Calu3 (cell line): ENCODE measurements at regions not wholly inside any gene's neighbourhood (a gene's known extent, or its start where the extent isn't known, plus 50 kb on each side); places are given as distances from the start of the nearest gene placed in this dataset.

Source experiments
- BruUV-seq: library from RNA; stranded (reverse); fragments of 400-500 nt; replicated peaks from 2 replicates; lab custom pipeline; 2021; lab: Mats Ljungman, UMichigan
- CTCF ChIA-PET: fragments of 300-600 bp; sonication (Branson Sonifier 250); formaldehyde crosslinking; loops from one replicate; lab custom pipeline; 2022; ENCODE audit warnings: antibody characterized with exemption; lab: Charles Lee
- DNase-seq: peaks from one replicate; pipeline ENCODE4 v3.0.0; 2022
- H3K27ac Mint-ChIP-seq: one replicate; pipeline ENCODE4 v1.8.0; 2022; ENCODE audit warnings: mixed read lengths; ENCODE audit not compliant: unreplicated experiment
- H3K27me3 Mint-ChIP-seq: one replicate; pipeline ENCODE4 v1.8.0; 2022; ENCODE audit warnings: mixed read lengths; ENCODE audit not compliant: unreplicated experiment
- H3K36me3 Mint-ChIP-seq: one replicate; pipeline ENCODE4 v1.8.0; 2022; ENCODE audit warnings: mild to moderate bottlenecking, moderate library complexity, mixed read lengths; ENCODE audit not compliant: insufficient read depth, unreplicated experiment
- H3K4me1 Mint-ChIP-seq: one replicate; pipeline ENCODE4 v1.8.0; 2022; ENCODE audit warnings: mild to moderate bottlenecking, low read depth, mixed read lengths; ENCODE audit not compliant: unreplicated experiment
- H3K4me3 Mint-ChIP-seq: one replicate; pipeline ENCODE4 v1.8.0; 2022; ENCODE audit warnings: mild to moderate bottlenecking, low read depth, moderate library complexity, mixed read lengths; ENCODE audit not compliant: unreplicated experiment
- H3K9me3 Mint-ChIP-seq: one replicate; pipeline ENCODE4 v1.8.0; 2022; ENCODE audit warnings: low read depth, mixed read lengths; ENCODE audit not compliant: unreplicated experiment
- CTCF ChIP-seq: fragments of 200-600 bp; IDR thresholded peaks from one replicate; pipeline ENCODE4 v1.8.0; 2022; ENCODE audit warnings: antibody characterized with exemption; ENCODE audit not compliant: unreplicated experiment
- intact Hi-C: fragments of 100-400 bp; cut with micrococcal nuclease; formaldehyde crosslinking; loops from one replicate; pipeline ENCODE4 v1.10.0; 2022; ENCODE audit not compliant: unreplicated experiment

- intact Hi-C loops = no loop called here
- Mint-ChIP-seq H3K36me3 (no peaks in the 10 kb centered on the region), H3K4me3 (no peak overlapping the region), H3K27ac (no peak overlapping the region), H3K9me3 (peaks cover 3% of the 10 kb centered on the region), H3K27me3 (no peaks in the 10 kb centered on the region), H3K4me1 (no peaks in the 10 kb centered on the region)
- no peak for TF ChIP-seq CTCF
- BruUV-seq = no TSS peak
- CTCF ChIA-PET = no interaction called here
- DNase-seq = no peak
Observed at GRCh38 chr13:67614579-67614978, 384.4 kb upstream of the PCDH9 start.

DNA sequence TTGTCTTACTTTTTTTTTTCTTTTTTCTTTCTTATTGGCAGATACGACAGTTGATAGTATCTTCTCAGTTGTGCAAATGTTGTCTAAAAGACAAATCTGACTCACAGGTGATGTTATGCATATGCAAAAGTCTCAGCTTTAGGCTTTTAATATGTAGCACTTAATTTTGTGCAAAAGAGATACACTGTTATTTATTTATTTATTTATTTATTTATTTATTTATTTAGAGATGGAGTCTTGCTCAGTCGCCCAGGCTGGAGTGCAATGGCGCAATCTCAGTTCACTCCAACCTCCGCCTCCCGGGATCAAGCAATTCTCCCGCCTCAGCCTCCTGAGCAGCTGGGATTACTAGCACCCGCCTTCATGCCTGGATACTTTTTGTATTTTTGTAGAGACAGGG lies 383.9 kb upstream of the PCDH9 start:
- DNase-seq = no peak
- Mint-ChIP-seq H3K27me3 (no peaks in the 10 kb centered on the region), H3K4me3 (no peak overlapping the region), H3K9me3 (peaks cover 3% of the 10 kb centered on the region), H3K27ac (no peak overlapping the region), H3K4me1 (no peaks in the 10 kb centered on the region), H3K36me3 (no peaks in the 10 kb centered on the region)
- intact Hi-C loops = no loop called here
- TF ChIP-seq CTCF = no peak
- CTCF ChIA-PET = no interaction called here
- no TSS peak for BruUV-seq

GRCh38 chr13:67588607-67589006 lies 358.5 kb upstream of the PCDH9 start:
- Mint-ChIP-seq H3K27ac (no peak overlapping the region), H3K27me3 (no peaks in the 10 kb centered on the region), H3K36me3 (no peaks in the 10 kb centered on the region), H3K9me3 (peaks cover 9% of the 10 kb centered on the region), H3K4me1 (no peaks in the 10 kb centered on the region), H3K4me3 (no peak overlapping the region)
- DNase-seq = no peak
- TF ChIP-seq CTCF = no peak
- CTCF ChIA-PET = no interaction called here
- intact Hi-C loops = no loop called here
- no TSS peak for BruUV-seq

- no peak overlapping the region for H3K27ac Mint-ChIP-seq
- no peak overlapping the region for H3K4me3 Mint-ChIP-seq
- no peaks in the 10 kb centered on the region for H3K4me1 Mint-ChIP-seq
- no peaks in the 10 kb centered on the region for H3K36me3 Mint-ChIP-seq
- intact Hi-C loops = no loop called here
- BruUV-seq = no TSS peak
- no peak for DNase-seq
- H3K27me3 Mint-ChIP-seq = no peaks in the 10 kb centered on the region
- H3K9me3 Mint-ChIP-seq = no peaks in the 10 kb centered on the region
- no peak for TF ChIP-seq CTCF
- CTCF ChIA-PET = no interaction called here
Observed at GRCh38 chr13:67577361-67577760, 347.2 kb upstream of the PCDH9 start.
